ENCODE measurements at regions not wholly inside any gene's neighbourhood (a gene's known extent, or its start where the extent isn't known, plus 50 kb on each side); places are given as distances from the start of the nearest gene placed in this dataset.

DNA sequence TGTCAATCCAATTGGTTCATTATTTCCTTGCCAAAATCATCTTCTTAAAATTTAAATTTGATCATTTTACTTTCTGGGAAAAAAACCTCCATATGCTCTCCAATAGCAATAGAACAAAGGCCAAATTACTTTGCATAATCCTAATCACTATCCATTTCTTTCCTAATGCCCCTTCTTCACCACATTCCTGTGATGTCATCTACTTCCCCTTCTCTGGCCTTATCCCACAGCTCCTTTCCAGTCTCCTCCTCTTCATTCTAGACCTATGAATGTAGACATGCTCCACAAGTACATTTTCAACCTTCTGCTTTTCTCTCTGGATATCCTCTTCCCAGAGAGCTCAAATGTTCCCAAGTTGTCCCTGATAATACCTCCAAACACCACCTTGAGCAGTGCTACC, 216.6 kb downstream of the MRPL39 start:
- H3K27ac ChIP-seq (ENCODE audit: control insufficient read depth, insufficient read depth, low read length) = no peak overlapping the region
- H3K4me2 ChIP-seq (ENCODE audit: control insufficient read depth, extremely low read depth, insufficient read depth, low read depth, low read length) = no peak overlapping the region
- dilution Hi-C loops (cut with MboI; ENCODE audit: extremely low pct_ligation_motif_present, low sequenced_read_pairs) = no loop called here
- H3K4me3 ChIP-seq (ENCODE audit: control insufficient read depth in 2 of 3, extremely low read depth in 1 of 3, insufficient read depth in 2 of 3, low read depth in 1 of 3, low read length in 3 of 3) = no peak overlapping the region
- H3K4me1 ChIP-seq (ENCODE audit: control insufficient read depth, extremely low read depth, insufficient read depth, low read length) = no peaks in the 10 kb centered on the region
- H3K27me3 ChIP-seq (ENCODE audit: control insufficient read depth, extremely low read depth, insufficient read depth, low read length) = no peaks in the 10 kb centered on the region
- no peaks in the 10 kb centered on the region for H3K36me3 ChIP-seq (ENCODE audit: control insufficient read depth in 2 of 2, extremely low read depth in 1 of 2, insufficient read depth in 2 of 2, low read length in 2 of 2)
- H4K20me1 ChIP-seq (ENCODE audit: control insufficient read depth, extremely low read depth, insufficient read depth, low read length) = no peaks in the 10 kb centered on the region
- DNase-seq (ENCODE audit: low read depth, low spot score) (no peak), FAIRE-seq (no peak)
- H3K9ac ChIP-seq (ENCODE audit: control insufficient read depth, extremely low read depth, insufficient read depth, low read length) = no peak overlapping the region
- no peak for TF ChIP-seq EZH2 (IDR thresholded peaks at IDR 0.05; ENCODE audit: low read length)
- no peak for TF ChIP-seq CTCF (optimal IDR thresholded peaks at IDR 0.05 in 1 of 3, IDR thresholded peaks at IDR 0.05 in 1 of 3, conservative IDR thresholded peaks at IDR 0.05 in 1 of 3; ENCODE audit: extremely low read depth in 1 of 3, insufficient read depth in 2 of 3, low read length in 3 of 3)
- no peak overlapping the region for H2AFZ ChIP-seq (ENCODE audit: control insufficient read depth, low read length)
- H3K9me1 ChIP-seq (ENCODE audit: control insufficient read depth, extremely low read depth, insufficient read depth, low read length) = no peaks in the 10 kb centered on the region
- H3K9me3 ChIP-seq (ENCODE audit: control insufficient read depth, low read depth, low read length) = no peaks in the 10 kb centered on the region
- no peaks in the 10 kb centered on the region for H3K79me2 ChIP-seq (ENCODE audit: control insufficient read depth, insufficient read depth, low read length)

DNA sequence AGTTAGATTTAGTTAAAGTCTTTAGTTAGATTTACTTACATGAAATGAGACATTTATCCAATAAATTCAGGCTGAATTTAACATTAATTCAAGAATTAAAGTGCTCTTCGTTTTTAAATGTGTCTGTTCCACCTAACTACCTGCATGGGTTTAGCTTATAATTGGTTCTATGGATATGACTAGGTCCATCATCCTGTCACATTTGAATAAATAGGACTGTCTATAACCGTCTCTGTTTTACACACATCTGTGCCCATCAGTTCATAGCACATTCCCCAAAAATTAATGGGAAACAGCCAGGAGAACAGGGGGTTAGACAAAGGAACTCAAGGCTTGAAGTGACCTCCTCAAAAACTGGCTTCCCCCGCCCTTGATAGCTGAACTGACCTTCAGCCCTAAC, 219.6 kb downstream of the MRPL39 start:
- TF ChIP-seq CTCF (optimal IDR thresholded peaks at IDR 0.05 in 1 of 3, IDR thresholded peaks at IDR 0.05 in 1 of 3, conservative IDR thresholded peaks at IDR 0.05 in 1 of 3; ENCODE audit: extremely low read depth in 1 of 3, insufficient read depth in 2 of 3, low read length in 3 of 3) (no peak), EZH2 (IDR thresholded peaks at IDR 0.05; ENCODE audit: low read length) (no peak)
- Histone ChIP-seq H3K4me2 (ENCODE audit: control insufficient read depth, extremely low read depth, insufficient read depth, low read depth, low read length) (no peak overlapping the region), H3K4me3 (ENCODE audit: control insufficient read depth in 2 of 3, extremely low read depth in 1 of 3, insufficient read depth in 2 of 3, low read depth in 1 of 3, low read length in 3 of 3) (no peak overlapping the region), H3K79me2 (ENCODE audit: control insufficient read depth, insufficient read depth, low read length) (no peaks in the 10 kb centered on the region), H3K4me1 (ENCODE audit: control insufficient read depth, extremely low read depth, insufficient read depth, low read length) (no peaks in the 10 kb centered on the region), H3K27ac (ENCODE audit: control insufficient read depth, insufficient read depth, low read length) (no peak overlapping the region), H3K9me1 (ENCODE audit: control insufficient read depth, extremely low read depth, insufficient read depth, low read length) (no peaks in the 10 kb centered on the region), H3K27me3 (ENCODE audit: control insufficient read depth, extremely low read depth, insufficient read depth, low read length) (no peaks in the 10 kb centered on the region), H3K36me3 (ENCODE audit: control insufficient read depth in 2 of 2, extremely low read depth in 1 of 2, insufficient read depth in 2 of 2, low read length in 2 of 2) (no peaks in the 10 kb centered on the region), H3K9me3 (ENCODE audit: control insufficient read depth, low read depth, low read length) (no peaks in the 10 kb centered on the region), H3K9ac (ENCODE audit: control insufficient read depth, extremely low read depth, insufficient read depth, low read length) (no peak overlapping the region), H2AFZ (ENCODE audit: control insufficient read depth, low read length) (no peak overlapping the region), H4K20me1 (ENCODE audit: control insufficient read depth, extremely low read depth, insufficient read depth, low read length) (no peaks in the 10 kb centered on the region)
- dilution Hi-C loops (cut with MboI; ENCODE audit: extremely low pct_ligation_motif_present, low sequenced_read_pairs) = no loop called here
- FAIRE-seq = no peak
- DNase-seq (ENCODE audit: low read depth, low spot score) = no peak

All from keratinocyte (primary cell).